Fibroblast of gingiva (primary cell): ENCODE measurements at regions not wholly inside any gene's neighbourhood (a gene's known extent, or its start where the extent isn't known, plus 50 kb on each side); places are given as distances from the start of the nearest gene placed in this dataset.
"Not testable (repeated sequence)": the region's sequence is repeated elsewhere in the genome, so short reads cannot be mapped to it uniquely, and the experiment has no call there.

ENCODE experiments used
- DNase-seq: peaks from one replicate; pipeline ENCODE4 v3.0.0-alpha.2; 2011; ENCODE audit warnings: low read depth

- not testable (repeated sequence) for DNase-seq
Observed at GRCh38 chr2:111316881-111317549, 196.3 kb downstream of the BCL2L11 start.

DNA sequence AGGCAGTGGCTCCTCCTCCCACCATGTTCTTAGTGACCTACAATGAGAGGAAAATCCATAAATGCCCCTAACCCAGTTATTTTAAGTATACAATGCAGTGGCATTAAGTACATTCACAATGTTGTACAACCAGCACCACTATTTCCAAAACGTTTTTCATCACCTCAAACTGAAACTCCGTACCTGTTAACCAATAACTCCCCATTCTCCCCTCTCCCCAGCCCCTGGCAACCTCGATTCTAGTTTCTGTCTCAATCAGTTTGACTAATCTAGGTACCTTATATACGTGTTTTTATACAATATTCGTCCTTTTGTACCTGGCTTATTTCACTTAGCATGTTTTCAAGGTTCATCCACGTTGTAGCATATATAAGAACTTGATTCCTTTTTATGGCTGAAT, 198.8 kb downstream of the BCL2L11 start:
- not testable (repeated sequence) for DNase-seq

GRCh38 chr2:111320264-111320663, 199.6 kb downstream of the BCL2L11 start:
- not testable (repeated sequence) for DNase-seq

DNA sequence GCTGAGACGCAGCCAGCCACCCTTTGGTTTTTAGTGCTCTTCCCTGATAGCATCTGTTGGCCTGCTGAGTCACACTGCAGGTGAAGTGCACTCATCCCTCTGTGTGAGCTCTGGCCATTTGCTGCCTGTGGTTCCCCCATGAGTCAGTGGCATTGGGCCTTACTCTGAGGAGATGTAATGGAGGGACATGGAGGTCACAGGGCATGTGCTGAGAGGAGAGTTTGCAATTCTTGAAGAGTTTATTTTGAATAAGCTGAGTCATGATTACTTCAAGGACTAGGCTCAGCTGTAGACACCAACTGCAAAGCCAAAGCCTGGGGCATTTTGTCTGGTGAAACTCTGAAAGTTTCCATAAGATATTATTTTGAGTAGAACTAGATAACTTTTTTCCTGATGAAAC, 200.3 kb downstream of the BCL2L11 start:
- peak; percentile 90 for DNase-seq

- not testable (repeated sequence) for DNase-seq
Observed at GRCh38 chr2:111323384-111323783, 202.7 kb downstream of the BCL2L11 start.

DNA sequence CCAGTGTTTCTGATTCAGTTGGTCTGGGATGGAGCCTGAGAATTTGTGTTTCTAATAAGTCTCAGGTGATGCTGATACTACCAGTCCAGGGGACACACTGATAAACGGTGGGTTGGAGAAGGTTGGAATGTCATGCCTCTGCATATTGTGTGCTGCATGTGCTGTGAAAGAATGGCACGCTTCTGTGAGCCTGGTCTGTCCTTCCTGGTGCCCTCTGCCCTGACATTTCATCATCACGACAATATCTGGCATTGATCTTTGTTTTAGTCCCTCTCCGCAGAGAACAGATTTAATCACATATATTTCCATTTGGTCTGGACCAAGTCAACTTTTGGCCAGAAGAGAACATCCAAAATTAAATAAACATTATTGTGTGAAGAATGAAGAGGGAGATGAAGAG, 207.0 kb downstream of the BCL2L11 start:
- not testable (repeated sequence) for DNase-seq

GRCh38 chr2:111329309-111329708, 208.6 kb downstream of the BCL2L11 start:
- DNase-seq: not testable (repeated sequence)

DNA sequence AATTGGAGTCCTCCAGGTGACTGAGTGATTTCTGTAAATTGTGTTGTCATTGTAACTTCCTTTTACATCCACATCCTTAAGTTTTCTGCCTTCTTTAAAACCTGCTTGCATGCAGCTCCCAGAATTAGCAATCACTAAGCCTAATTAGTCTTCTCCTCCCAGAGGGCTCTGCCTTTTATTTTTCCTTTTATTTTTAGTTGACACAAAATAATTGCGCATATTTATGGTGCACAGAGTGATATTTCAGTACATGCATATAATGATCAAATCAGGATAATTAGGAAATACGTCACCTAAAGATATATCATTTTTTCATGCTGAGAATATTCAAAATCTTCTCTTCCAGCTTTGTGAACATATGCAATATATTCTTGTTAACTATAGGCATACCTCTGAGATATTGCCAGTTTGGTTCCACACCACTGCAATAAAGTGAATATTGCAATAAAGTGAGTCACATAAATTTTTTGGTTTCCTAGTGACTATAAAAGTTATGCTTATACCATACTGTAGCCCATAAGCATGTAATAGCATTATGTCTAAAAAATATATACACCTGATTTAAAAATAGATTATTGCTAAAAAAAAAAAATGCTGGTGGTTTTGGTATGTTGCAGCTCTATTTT, 210.5 kb downstream of the BCL2L11 start:
- DNase-seq: not testable (repeated sequence)

- DNase-seq: not testable (repeated sequence)
Observed at GRCh38 chr2:111335220-111335907, 214.7 kb downstream of the BCL2L11 start.

DNA sequence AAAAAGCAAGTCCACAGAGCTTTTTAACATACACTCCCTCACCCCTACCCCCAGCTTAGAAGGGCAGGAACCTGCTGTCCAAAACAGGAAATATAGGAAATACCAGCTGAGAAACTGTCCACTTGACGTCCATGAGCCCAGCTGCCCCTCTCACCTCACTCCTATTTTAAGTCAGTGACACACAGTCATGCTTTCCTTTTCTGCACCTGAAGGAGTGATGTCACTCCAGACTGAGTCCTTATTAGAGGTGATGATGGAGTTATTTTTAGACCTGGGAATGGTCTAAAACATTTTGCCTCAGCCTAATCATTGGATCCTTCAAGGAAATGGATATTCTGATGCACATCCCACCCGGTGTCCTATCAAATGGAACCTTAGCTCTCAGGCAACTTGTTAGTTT, 217.8 kb downstream of the BCL2L11 start:
- not testable (repeated sequence) for DNase-seq

DNA sequence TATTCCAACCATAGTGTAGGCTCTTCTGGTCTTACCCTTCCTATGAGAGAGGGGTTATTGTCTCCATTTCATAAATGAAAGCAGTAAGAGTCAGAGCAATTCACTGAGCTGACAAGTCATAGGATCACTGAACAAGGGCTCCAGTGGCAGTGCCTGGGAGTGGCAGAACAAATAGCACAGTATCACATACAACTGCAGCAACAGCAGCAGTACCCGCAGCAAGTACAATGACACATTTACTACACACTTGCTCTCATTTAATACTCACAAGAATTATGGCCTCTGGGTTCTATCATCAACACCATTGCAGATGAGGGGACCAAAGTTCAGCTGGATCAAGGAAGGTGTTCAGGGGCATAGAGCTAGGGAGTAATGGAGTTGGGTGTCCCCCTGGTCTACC, 218.8 kb downstream of the BCL2L11 start:
- not testable (repeated sequence) for DNase-seq

GRCh38 chr2:111344590-111344989, 223.9 kb downstream of the BCL2L11 start:
- not testable (repeated sequence) for DNase-seq

GRCh38 chr2:111345439-111345838, 224.7 kb downstream of the BCL2L11 start:
- not testable (repeated sequence) for DNase-seq

DNA sequence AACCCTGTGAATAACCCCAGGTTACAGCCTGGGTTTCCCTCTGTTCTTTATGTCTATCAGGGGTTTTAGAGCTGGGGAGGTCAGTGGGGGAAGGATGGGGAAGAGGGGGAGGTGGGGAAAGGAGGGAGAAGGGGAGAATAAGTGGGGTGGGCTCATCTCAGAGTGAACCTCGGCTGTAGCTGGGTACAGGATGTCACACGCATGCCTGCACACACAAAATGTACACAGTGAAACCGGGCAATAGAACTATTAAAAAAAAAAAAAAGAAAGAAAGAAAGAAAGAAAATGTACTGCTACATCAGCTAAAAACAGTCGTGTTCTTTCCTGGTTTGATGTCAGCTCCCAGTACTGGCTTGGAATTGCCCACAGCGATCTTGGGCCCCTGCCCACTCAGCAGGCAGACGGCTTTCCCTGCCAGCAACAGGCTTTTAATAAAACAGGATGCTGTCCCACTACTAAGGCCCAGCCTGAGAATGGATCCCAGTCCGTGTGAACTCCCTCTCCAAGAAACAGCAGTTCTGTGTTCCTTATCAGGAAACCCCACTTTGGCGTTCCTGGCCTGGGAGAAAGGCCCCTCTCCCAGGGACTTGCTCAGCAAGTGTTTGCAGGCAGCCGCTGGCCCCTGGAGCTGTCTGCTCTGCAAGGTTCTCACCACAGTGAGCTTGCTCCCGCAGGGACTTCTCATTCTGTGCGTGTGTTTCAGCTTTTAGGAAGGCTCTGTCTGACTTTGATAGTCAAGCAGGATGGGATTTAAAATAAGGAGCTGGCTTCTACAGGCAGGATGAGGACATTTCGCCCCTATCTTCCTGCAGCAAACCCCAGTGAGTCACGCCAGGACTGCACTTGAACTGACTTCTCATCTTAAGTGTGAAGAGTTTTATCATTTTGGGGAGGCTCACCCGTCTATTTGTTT, 225.6 kb downstream of the BCL2L11 start:
- DNase-seq: peak; percentile 32

- not testable (repeated sequence) for DNase-seq
Observed at GRCh38 chr2:111347695-111348094, 227.0 kb downstream of the BCL2L11 start.

GRCh38 chr2:111348316-111348715, 227.6 kb downstream of the BCL2L11 start:
- not testable (repeated sequence) for DNase-seq

DNA sequence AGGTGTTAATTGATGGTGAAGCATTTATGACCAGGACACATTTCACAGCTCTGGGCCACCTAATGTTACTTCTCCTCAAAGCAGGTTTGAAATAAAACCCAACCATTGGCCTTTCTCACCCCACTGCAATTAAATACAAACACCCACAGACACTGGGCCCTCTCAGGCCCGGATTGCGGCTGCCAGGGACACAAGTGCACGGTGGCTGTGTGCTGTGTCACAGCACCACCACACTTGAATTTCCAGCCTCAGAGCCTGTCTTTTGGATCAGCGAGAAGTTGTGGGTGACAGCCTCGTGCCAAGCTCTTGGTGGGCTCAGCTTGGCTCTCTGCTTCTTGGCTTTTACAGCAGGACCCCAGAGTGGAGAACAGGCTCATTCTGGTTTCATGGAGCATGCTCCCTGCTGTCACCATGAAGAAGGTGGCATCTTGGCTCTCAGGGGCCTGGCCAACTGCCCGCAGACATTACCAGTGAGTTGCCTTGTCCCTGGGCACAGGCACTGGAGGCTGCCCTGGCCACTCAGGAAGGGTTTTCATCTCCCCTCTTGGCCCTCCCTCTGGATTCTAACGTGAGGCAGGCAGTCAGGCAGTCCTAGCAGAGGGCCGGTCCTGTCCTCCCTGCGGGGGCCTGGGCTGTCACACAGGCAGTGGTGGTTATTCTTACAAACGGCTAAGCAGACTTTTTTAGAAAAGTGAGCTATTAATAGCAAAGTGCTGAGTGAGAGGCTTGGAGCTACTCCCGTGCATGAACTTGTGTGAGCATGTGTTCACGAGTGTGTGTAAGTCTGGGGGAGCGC, 234.5 kb downstream of the BCL2L11 start:
- not testable (repeated sequence) for DNase-seq

GRCh38 chr2:111355823-111356511, 235.3 kb downstream of the BCL2L11 start:
- not testable (repeated sequence) for DNase-seq

DNA sequence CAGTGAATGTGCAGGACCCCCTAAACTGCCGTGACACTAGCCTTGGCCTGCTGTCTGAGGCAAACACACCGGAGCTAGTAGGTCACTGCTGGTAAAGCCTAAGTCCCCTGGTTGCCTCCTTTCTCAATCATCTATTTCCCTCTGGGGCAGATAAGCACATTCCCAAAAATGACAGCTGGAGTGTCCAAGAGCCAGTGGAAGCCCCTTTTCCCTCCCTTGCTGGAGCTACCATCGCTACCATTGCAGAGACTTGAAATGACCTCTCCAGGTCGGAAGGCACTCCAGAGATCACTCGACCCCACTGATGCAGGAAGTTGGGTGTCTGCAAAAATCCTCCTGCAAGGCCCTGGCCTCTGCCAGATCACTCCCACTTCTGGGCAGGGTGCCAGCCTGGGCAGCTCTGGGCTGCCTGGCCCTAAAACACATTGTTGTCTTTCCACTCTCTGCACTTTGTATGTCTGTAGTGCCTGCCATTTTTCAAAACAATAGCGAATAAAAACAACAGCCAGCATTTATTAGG, 235.9 kb downstream of the BCL2L11 start:
- DNase-seq: peak; percentile 1

DNA sequence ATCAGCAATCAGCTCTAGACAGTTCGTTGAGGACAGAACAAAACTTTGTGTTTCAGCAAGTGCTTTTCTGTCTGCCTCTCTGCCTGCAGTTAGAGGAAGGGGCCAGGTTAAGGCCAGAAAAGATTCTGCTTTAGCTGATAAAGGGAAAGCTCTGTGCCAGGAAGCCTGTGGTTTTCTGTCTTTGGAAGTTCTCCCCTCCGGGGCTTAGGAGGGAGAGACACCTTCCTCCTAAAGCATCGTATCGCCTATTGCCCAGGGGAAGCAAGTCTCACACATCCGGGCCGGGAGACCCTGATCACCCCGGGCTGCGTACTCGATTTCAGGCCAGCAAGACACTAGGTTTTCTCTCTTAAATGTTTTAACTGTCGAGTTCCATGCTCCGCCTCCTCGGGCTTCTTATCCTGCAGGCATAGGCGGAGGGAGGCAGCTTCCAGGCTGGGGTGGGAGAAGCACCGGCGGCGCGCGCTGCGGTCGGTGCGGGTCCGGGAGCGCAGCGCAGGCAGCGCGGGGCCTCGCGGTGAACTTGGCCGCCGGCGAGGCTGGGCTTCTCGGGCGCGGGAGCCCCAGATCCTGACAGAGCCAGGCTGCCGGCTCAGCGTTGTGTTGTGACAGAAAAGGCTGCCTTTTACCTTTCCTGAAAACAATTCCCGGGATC, 245.4 kb downstream of the BCL2L11 start:
- DNase-seq: not testable (repeated sequence)
